Lung (tissue), 11 donors: ENCODE measurements at regions not wholly inside any gene's neighbourhood (a gene's known extent, or its start where the extent isn't known, plus 50 kb on each side); places are given as distances from the start of the nearest gene placed in this dataset.
A peak's percentile ranks its signal among the peaks of the same experiment; 100 is the strongest.

Source experiments
- ATAC-seq: fragments of 200-7000 bp; cut with Tn5 transposase; one replicate; pipeline ENCODE4 v1.9.1; 2020; ENCODE audit warnings: moderate number of reproducible peaks; ENCODE audit not compliant: insufficient read depth, low FRiP score
- DNase-seq, 3 donors: peaks; one replicate each; pipeline ENCODE4 v3.0.0-alpha.2; 2013 to 2017
- H3K27ac ChIP-seq, 2 donors: one replicate each; pipeline ENCODE4 v1.5.1; 2013; ENCODE audit warnings: mild to moderate bottlenecking in 2 of 2, moderate library complexity in 2 of 2, control low read depth in 1 of 2, inconsistent platforms in 1 of 2, low read depth in 1 of 2, low read length in 1 of 2
- H3K27me3 ChIP-seq, 3 donors: one replicate each; pipeline ENCODE4 v1.5.1; 2013; ENCODE audit warnings: low read length in 2 of 3; ENCODE audit not compliant: control insufficient read depth in 3 of 3, insufficient read depth in 3 of 3
- H3K36me3 ChIP-seq, 4 donors: one replicate each; pipeline ENCODE4 v1.5.1; 2013; ENCODE audit warnings: low read length in 4 of 4, mild to moderate bottlenecking in 1 of 4, moderate library complexity in 1 of 4; ENCODE audit not compliant: control insufficient read depth in 4 of 4, insufficient read depth in 4 of 4
- H3K4me1 ChIP-seq, 5 donors: one replicate each; pipeline ENCODE4 v1.5.1; 2013; ENCODE audit warnings: low read length in 5 of 5, mild to moderate bottlenecking in 2 of 5, moderate library complexity in 1 of 5; ENCODE audit not compliant: control insufficient read depth in 5 of 5, insufficient read depth in 5 of 5
- H3K4me3 ChIP-seq: one replicate; pipeline ENCODE4 v1.5.1; 2013; ENCODE audit warnings: mild to moderate bottlenecking, control low read depth, moderate library complexity
- H3K9ac ChIP-seq, 2 donors: one replicate each; pipeline ENCODE4 v1.5.1; 2013; ENCODE audit warnings: low read length in 2 of 2, control low read depth in 1 of 2; ENCODE audit not compliant: insufficient read depth in 1 of 2
- H3K9me3 ChIP-seq, 4 donors: one replicate each; pipeline ENCODE4 v1.5.1; 2013; ENCODE audit warnings: low read length in 3 of 4, mild to moderate bottlenecking in 1 of 4, moderate library complexity in 1 of 4; ENCODE audit not compliant: control insufficient read depth in 4 of 4, insufficient read depth in 3 of 4
- CTCF ChIP-seq: IDR thresholded peaks from 2 replicates; pipeline ENCODE4 v1.5.1; 2012; ENCODE audit warnings: mild to moderate bottlenecking; ENCODE audit errors: control extremely low read depth, extremely low read depth
- WGBS, 2 donors: extraction: QIAGEN DNeasy Blood & Tissue Kit; methylation state at CpG; one replicate each; pipeline ENCODE4 v1.1.7; 2013; 5-methylcytosine and 5-hydroxymethylcytosine counted together
- donor health status: control.
- donor health status: control.
- donor health status: Bipolar disorder and iron deficiency.
- donor health status: healthy.
- donor health status: DM: yes; HTN: yes; CAD: no.

- DNase-seq (no peak), ATAC-seq (no peak)
- H3K36me3 ChIP-seq = no peaks in the 10 kb centered on the region
- no peak overlapping the region for H3K9ac ChIP-seq
- H3K9me3 ChIP-seq = peaks cover 0 to 4% (median 1%) of the 10 kb centered on the region in 4 donors
- H3K27ac ChIP-seq = no peak overlapping the region
- no peak overlapping the region for H3K4me3 ChIP-seq
- no peaks in the 10 kb centered on the region for H3K4me1 ChIP-seq
- TF ChIP-seq CTCF = no peak
- 90% methylated on average over 5 of the region's 5 CpGs for WGBS, 2 donors
- H3K27me3 ChIP-seq = no peaks in the 10 kb centered on the region
Measured at GRCh38 chr14:56989359-56989758, 179.1 kb upstream of the OTX2 start.

GRCh38 chr14:56979936-56980335 lies 169.7 kb upstream of the OTX2 start:
- TF ChIP-seq CTCF = no peak
- no peaks in the 10 kb centered on the region for H3K4me1 ChIP-seq
- peaks cover 0 to 3% (median 0%) of the 10 kb centered on the region in 4 donors for H3K9me3 ChIP-seq
- no peaks in the 10 kb centered on the region for H3K36me3 ChIP-seq
- DNase-seq = peak in 1 of 3 donors; percentile 1
- WGBS, 2 donors = 53 to 59% methylated on average over 3 of the region's 3 CpGs
- ATAC-seq = no peak
- H3K27me3 ChIP-seq = no peaks in the 10 kb centered on the region
- no peak overlapping the region for H3K9ac ChIP-seq
- H3K4me3 ChIP-seq = no peak overlapping the region
- H3K27ac ChIP-seq = no peak overlapping the region

GRCh38 chr14:56976211-56976610 lies 165.9 kb upstream of the OTX2 start:
- no peak for ATAC-seq
- WGBS, 2 donors = 61 to 65% methylated on average over 2 of the region's 2 CpGs
- Histone ChIP-seq H3K36me3 (no peaks in the 10 kb centered on the region), H3K27ac (no peak overlapping the region), H3K9ac (no peak overlapping the region), H3K9me3 (peaks cover 0 to 3% (median 0%) of the 10 kb centered on the region in 4 donors), H3K4me1 (no peaks in the 10 kb centered on the region), H3K4me3 (no peak overlapping the region), H3K27me3 (no peaks in the 10 kb centered on the region)
- no peak for DNase-seq
- no peak for TF ChIP-seq CTCF

GRCh38 chr14:56975521-56975920 lies 165.2 kb upstream of the OTX2 start:
- WGBS, 2 donors = 88 to 98% methylated on average over 4 of the region's 4 CpGs
- no peaks in the 10 kb centered on the region for H3K27me3 ChIP-seq
- peaks cover 0 to 3% (median 0%) of the 10 kb centered on the region in 4 donors for H3K9me3 ChIP-seq
- TF ChIP-seq CTCF = no peak
- H3K4me1 ChIP-seq = no peaks in the 10 kb centered on the region
- DNase-seq (no peak), ATAC-seq (no peak)
- H3K27ac ChIP-seq = no peak overlapping the region
- H3K4me3 ChIP-seq = no peak overlapping the region
- no peak overlapping the region for H3K9ac ChIP-seq
- no peaks in the 10 kb centered on the region for H3K36me3 ChIP-seq
